ENCODE measurements at regions not wholly inside any gene's neighbourhood (a gene's known extent, or its start where the extent isn't known, plus 50 kb on each side); places are given as distances from the start of the nearest gene placed in this dataset.

GRCh38 chr20:43248341-43248740, 58.6 kb upstream of the PTPRT start:
- TF ChIP-seq, protein P1, sequence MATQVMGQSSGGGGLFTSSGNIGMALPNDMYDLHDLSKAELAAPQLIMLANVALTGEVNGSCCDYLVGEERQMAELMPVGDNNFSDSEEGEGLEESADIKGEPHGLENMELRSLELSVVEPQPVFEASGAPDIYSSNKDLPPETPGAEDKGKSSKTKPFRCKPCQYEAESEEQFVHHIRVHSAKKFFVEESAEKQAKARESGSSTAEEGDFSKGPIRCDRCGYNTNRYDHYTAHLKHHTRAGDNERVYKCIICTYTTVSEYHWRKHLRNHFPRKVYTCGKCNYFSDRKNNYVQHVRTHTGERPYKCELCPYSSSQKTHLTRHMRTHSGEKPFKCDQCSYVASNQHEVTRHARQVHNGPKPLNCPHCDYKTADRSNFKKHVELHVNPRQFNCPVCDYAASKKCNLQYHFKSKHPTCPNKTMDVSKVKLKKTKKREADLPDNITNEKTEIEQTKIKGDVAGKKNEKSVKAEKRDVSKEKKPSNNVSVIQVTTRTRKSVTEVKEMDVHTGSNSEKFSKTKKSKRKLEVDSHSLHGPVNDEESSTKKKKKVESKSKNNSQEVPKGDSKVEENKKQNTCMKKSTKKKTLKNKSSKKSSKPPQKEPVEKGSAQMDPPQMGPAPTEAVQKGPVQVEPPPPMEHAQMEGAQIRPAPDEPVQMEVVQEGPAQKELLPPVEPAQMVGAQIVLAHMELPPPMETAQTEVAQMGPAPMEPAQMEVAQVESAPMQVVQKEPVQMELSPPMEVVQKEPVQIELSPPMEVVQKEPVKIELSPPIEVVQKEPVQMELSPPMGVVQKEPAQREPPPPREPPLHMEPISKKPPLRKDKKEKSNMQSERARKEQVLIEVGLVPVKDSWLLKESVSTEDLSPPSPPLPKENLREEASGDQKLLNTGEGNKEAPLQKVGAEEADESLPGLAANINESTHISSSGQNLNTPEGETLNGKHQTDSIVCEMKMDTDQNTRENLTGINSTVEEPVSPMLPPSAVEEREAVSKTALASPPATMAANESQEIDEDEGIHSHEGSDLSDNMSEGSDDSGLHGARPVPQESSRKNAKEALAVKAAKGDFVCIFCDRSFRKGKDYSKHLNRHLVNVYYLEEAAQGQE (IDR thresholded peaks at IDR 0.05; ENCODE audit: unreplicated experiment): no peak
- Histone ChIP-seq H3K4me2 (no peak overlapping the region), H3K79me2 (replicated peaks; ENCODE audit: insufficient read depth) (no peaks in the 10 kb centered on the region), H2AFZ (no peak overlapping the region), H3K27me3 (ENCODE audit: insufficient read depth) (no peaks in the 10 kb centered on the region), H3K9me2 (ENCODE audit: insufficient read depth) (no peaks in the 10 kb centered on the region), H3K36me3 (ENCODE audit: insufficient read depth) (peaks cover 8% of the 10 kb centered on the region), H3F3A (replicated peaks; ENCODE audit: low read depth) (no peaks in the 10 kb centered on the region), H3K4me1 (ENCODE audit: insufficient read depth) (no peaks in the 10 kb centered on the region), H4K20me1 (replicated peaks; ENCODE audit: insufficient read depth) (no peaks in the 10 kb centered on the region), H3K27ac (ENCODE audit: low read depth) (no peak overlapping the region), H3K4me3 (no peak overlapping the region)
- H3K9me3 Mint-ChIP-seq: peaks cover 99% of the 10 kb centered on the region
- H3K27me3 Mint-ChIP-seq (ENCODE audit: insufficient read depth, low read depth, poor library complexity): peaks cover 9% of the 10 kb centered on the region
- ATAC-seq: no peak
- no peak overlapping the region for H3K27ac Mint-ChIP-seq
- H3K4me1 Mint-ChIP-seq: 0 out of 3 replicates have a peak, but pooled peaks cover 3% of the 10 kb centered on the region
- no peak for DNase-seq (ENCODE audit: low spot score)
- H3K4me3 Mint-ChIP-seq: no peak overlapping the region
- H3K36me3 Mint-ChIP-seq (ENCODE audit: low read depth): peaks cover 36% of the 10 kb centered on the region

- peaks cover 99% of the 10 kb centered on the region for H3K9me3 Mint-ChIP-seq
- H3K4me1 ChIP-seq (ENCODE audit: insufficient read depth): no peaks in the 10 kb centered on the region
- H3K4me1 Mint-ChIP-seq: 0 out of 3 replicates have a peak, but pooled peaks cover 5% of the 10 kb centered on the region
- no peak overlapping the region for H3K4me3 Mint-ChIP-seq
- H3K36me3 ChIP-seq (ENCODE audit: insufficient read depth): peaks cover 8% of the 10 kb centered on the region; the same call in 1 of the 2 replicates
- ATAC-seq: no peak
- no peak overlapping the region for H3K27ac Mint-ChIP-seq
- H3K27me3 Mint-ChIP-seq (ENCODE audit: insufficient read depth, low read depth, poor library complexity): peaks cover 9% of the 10 kb centered on the region
- no peak for DNase-seq (ENCODE audit: low spot score)
- H3K9me2 ChIP-seq (ENCODE audit: insufficient read depth): no peaks in the 10 kb centered on the region
- no peaks in the 10 kb centered on the region for H3K27me3 ChIP-seq (ENCODE audit: insufficient read depth)
- H3K36me3 Mint-ChIP-seq (ENCODE audit: low read depth): peaks cover 32% of the 10 kb centered on the region
- no peak overlapping the region for H3K4me3 ChIP-seq
- H3K27ac ChIP-seq (ENCODE audit: low read depth): no peak overlapping the region
- H3F3A ChIP-seq (replicated peaks; ENCODE audit: low read depth): no peaks in the 10 kb centered on the region
- H3K4me2 ChIP-seq: no peak overlapping the region
- no peaks in the 10 kb centered on the region for H3K79me2 ChIP-seq (replicated peaks; ENCODE audit: insufficient read depth)
- no peaks in the 10 kb centered on the region for H4K20me1 ChIP-seq (replicated peaks; ENCODE audit: insufficient read depth)
- H2AFZ ChIP-seq: no peak overlapping the region
- TF ChIP-seq POLR2AphosphoS5 (IDR thresholded peaks at IDR 0.05; ENCODE audit: low read depth) (no peak), STAT1 (IDR thresholded peaks at IDR 0.05; ENCODE audit: unreplicated experiment) (no peak), ZNF331 (CRISPR knock-in tag; IDR thresholded peaks at IDR 0.05; ENCODE audit: low read depth) (no peak), ZNF114 (CRISPR knock-in tag; IDR thresholded peaks at IDR 0.05) (no peak), EZH2phosphoT487 (IDR thresholded peaks at IDR 0.05; ENCODE audit: unreplicated experiment) (no peak)
- TF ChIP-seq, protein P2, sequence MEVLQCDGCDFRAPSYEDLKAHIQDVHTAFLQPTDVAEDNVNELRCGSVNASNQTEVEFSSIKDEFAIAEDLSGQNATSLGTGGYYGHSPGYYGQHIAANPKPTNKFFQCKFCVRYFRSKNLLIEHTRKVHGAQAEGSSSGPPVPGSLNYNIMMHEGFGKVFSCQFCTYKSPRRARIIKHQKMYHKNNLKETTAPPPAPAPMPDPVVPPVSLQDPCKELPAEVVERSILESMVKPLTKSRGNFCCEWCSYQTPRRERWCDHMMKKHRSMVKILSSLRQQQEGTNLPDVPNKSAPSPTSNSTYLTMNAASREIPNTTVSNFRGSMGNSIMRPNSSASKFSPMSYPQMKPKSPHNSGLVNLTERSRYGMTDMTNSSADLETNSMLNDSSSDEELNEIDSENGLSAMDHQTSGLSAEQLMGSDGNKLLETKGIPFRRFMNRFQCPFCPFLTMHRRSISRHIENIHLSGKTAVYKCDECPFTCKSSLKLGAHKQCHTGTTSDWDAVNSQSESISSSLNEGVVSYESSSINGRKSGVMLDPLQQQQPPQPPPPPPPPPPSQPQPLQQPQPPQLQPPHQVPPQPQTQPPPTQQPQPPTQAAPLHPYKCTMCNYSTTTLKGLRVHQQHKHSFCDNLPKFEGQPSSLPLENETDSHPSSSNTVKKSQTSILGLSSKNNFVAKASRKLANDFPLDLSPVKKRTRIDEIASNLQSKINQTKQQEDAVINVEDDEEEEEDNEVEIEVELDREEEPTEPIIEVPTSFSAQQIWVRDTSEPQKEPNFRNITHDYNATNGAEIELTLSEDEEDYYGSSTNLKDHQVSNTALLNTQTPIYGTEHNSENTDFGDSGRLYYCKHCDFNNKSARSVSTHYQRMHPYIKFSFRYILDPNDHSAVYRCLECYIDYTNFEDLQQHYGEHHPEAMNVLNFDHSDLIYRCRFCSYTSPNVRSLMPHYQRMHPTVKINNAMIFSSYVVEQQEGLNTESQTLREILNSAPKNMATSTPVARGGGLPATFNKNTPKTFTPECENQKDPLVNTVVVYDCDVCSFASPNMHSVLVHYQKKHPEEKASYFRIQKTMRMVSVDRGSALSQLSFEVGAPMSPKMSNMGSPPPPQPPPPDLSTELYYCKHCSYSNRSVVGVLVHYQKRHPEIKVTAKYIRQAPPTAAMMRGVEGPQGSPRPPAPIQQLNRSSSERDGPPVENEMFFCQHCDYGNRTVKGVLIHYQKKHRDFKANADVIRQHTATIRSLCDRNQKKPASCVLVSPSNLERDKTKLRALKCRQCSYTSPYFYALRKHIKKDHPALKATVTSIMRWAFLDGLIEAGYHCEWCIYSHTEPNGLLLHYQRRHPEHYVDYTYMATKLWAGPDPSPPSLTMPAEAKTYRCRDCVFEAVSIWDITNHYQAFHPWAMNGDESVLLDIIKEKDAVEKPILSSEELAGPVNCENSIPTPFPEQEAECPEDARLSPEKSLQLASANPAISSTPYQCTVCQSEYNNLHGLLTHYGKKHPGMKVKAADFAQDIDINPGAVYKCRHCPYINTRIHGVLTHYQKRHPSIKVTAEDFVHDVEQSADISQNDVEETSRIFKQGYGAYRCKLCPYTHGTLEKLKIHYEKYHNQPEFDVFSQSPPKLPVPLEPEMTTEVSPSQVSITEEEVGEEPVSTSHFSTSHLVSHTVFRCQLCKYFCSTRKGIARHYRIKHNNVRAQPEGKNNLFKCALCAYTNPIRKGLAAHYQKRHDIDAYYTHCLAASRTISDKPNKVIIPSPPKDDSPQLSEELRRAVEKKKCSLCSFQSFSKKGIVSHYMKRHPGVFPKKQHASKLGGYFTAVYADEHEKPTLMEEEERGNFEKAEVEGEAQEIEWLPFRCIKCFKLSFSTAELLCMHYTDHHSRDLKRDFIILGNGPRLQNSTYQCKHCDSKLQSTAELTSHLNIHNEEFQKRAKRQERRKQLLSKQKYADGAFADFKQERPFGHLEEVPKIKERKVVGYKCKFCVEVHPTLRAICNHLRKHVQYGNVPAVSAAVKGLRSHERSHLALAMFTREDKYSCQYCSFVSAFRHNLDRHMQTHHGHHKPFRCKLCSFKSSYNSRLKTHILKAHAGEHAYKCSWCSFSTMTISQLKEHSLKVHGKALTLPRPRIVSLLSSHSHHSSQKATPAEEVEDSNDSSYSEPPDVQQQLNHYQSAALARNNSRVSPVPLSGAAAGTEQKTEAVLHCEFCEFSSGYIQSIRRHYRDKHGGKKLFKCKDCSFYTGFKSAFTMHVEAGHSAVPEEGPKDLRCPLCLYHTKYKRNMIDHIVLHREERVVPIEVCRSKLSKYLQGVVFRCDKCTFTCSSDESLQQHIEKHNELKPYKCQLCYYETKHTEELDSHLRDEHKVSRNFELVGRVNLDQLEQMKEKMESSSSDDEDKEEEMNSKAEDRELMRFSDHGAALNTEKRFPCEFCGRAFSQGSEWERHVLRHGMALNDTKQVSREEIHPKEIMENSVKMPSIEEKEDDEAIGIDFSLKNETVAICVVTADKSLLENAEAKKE (CRISPR knock-in tag; IDR thresholded peaks at IDR 0.05): no peak
- TF ChIP-seq, protein P1 (IDR thresholded peaks at IDR 0.05; ENCODE audit: unreplicated experiment): no peak
These were observed 57.7 kb upstream of the PTPRT start for GRCh38 chr20:43247361-43247760.

Data from GM23338 (cell line).